Suprapubic skin (tissue), 4 donors: ENCODE measurements at regions not wholly inside any gene's neighbourhood (a gene's known extent, or its start where the extent isn't known, plus 50 kb on each side); places are given as distances from the start of the nearest gene placed in this dataset.
"Not testable (repeated sequence)": the region's sequence is repeated elsewhere in the genome, so short reads cannot be mapped to it uniquely, and the experiment has no call there.

ENCODE experiments used
- DNase-seq, 2 donors: peaks; one replicate each; pipeline ENCODE4 v3.0.0-alpha.2; 2019; ENCODE audit warnings: low spot score in 2 of 2
- H3K27ac ChIP-seq: fragments of 200-600 bp; sonication (generic); one replicate; pipeline ENCODE4 v1.5.1; 2019
- H3K27me3 ChIP-seq: fragments of 200-600 bp; sonication (generic); one replicate; pipeline ENCODE4 v1.5.1; 2019
- H3K36me3 ChIP-seq: fragments of 200-600 bp; sonication (generic); one replicate; pipeline ENCODE4 v1.5.1; 2019
- H3K4me1 ChIP-seq: fragments of 200-600 bp; sonication (generic); one replicate; pipeline ENCODE4 v1.5.1; 2019
- H3K4me3 ChIP-seq: fragments of 200-600 bp; sonication (generic); one replicate; pipeline ENCODE4 v1.5.1; 2019; ENCODE audit warnings: mild to moderate bottlenecking
- H3K9me3 ChIP-seq: fragments of 200-600 bp; sonication (generic); one replicate; pipeline ENCODE4 v1.5.1; 2019
- EP300 ChIP-seq: sonication (generic); formaldehyde crosslinking; IDR thresholded peaks from one replicate; pipeline ENCODE4 v1.6.1; 2017; ENCODE audit warnings: antibody characterized with exemption
- POLR2A ChIP-seq, 2 donors: fragments of 450-650 bp; IDR thresholded peaks; one replicate each; pipeline ENCODE4 v1.6.1; 2017; ENCODE audit warnings: antibody characterized with exemption in 2 of 2, mild to moderate bottlenecking in 2 of 2, moderate library complexity in 2 of 2
- POLR2AphosphoS5 ChIP-seq, 3 donors: sonication (generic); formaldehyde crosslinking; IDR thresholded peaks; one replicate each; pipeline ENCODE4 v1.6.1; 2017; ENCODE audit warnings: antibody characterized with exemption in 3 of 3
- WGBS: methylation state at CpG from one replicate; pipeline ENCODE4 v1.1.5; 2018; 5-methylcytosine and 5-hydroxymethylcytosine counted together
- TF ChIP-seq, protein P1 (sequence below), 2 donors: fragments of 200-600 bp in 1 of 2; fragments of 450-650 bp in 1 of 2; sonication (generic) in 1 of 2; IDR thresholded peaks; one replicate each; pipeline ENCODE4 v1.5.1; 2016 to 2019; ENCODE audit warnings: antibody characterized with exemption in 2 of 2, mild to moderate bottlenecking in 1 of 2, moderate library complexity in 1 of 2

DNA sequence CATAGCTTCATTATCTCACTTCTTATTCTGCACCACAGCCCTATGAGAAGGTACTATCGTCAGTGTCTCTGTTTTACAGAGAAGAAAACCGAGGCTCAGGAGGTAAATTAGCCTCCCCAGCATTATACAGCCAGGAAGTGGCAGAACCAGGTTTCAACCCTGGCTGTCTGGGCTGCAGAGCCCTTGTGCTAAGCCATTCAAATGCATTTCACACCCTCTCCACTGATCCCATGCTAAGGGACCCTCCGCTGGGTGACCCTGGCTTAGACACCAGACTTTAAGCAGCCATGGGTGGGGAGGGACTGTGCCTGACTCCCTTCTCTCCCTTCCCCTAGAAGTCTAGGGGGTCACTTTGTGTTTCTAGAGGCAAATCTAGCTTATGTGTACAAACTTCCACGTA is 87.5 kb downstream of the RRAGC start:
- no peak for DNase-seq
- 65% methylated on average over 4 of the region's 4 CpGs for WGBS
- Histone ChIP-seq H3K4me3 (no peak overlapping the region), H3K36me3 (no peaks in the 10 kb centered on the region), H3K27ac (no peak overlapping the region), H3K9me3 (no peaks in the 10 kb centered on the region), H3K4me1 (no peaks in the 10 kb centered on the region), H3K27me3 (peaks cover 13% of the 10 kb centered on the region)
- TF ChIP-seq, protein P1, sequence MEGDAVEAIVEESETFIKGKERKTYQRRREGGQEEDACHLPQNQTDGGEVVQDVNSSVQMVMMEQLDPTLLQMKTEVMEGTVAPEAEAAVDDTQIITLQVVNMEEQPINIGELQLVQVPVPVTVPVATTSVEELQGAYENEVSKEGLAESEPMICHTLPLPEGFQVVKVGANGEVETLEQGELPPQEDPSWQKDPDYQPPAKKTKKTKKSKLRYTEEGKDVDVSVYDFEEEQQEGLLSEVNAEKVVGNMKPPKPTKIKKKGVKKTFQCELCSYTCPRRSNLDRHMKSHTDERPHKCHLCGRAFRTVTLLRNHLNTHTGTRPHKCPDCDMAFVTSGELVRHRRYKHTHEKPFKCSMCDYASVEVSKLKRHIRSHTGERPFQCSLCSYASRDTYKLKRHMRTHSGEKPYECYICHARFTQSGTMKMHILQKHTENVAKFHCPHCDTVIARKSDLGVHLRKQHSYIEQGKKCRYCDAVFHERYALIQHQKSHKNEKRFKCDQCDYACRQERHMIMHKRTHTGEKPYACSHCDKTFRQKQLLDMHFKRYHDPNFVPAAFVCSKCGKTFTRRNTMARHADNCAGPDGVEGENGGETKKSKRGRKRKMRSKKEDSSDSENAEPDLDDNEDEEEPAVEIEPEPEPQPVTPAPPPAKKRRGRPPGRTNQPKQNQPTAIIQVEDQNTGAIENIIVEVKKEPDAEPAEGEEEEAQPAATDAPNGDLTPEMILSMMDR (IDR thresholded peaks at IDR 0.05) = no peak
- TF ChIP-seq EP300 = no peak
- TF ChIP-seq POLR2A (IDR thresholded peaks at IDR 0.05) = no peak
- TF ChIP-seq POLR2AphosphoS5 (IDR thresholded peaks at IDR 0.05) = no peak

DNA sequence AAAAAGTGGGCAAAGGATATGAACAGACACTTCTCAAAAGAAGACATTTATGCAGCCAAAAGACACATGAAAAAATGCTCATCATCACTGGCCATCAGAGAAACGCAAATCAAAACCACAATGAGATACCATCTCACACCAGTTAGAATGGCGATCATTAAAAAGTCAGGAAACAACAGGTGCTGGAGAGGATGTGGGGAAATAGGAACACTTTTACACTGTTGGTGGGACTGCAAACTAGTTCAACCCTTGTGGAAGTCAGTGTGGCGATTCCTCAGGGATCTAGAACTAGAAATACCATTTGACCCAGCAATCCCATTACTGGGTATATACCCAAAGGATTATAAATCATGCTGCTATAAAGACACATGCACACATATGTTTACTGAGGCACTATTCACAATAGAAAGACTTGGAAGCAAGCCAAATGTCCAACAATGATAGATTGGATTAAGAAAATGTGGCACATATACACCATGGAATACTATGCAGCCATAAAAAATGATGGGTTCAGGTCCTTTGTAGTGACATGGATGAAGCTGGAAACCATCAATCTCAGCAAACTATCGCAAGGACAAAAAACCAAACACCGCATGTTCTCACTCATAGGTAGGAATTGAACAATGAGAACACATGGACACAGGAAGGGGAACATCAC is 88.9 kb downstream of the RRAGC start:
- not testable (repeated sequence) for DNase-seq
- WGBS = 94% methylated on average over 3 of the region's 5 CpGs

DNA sequence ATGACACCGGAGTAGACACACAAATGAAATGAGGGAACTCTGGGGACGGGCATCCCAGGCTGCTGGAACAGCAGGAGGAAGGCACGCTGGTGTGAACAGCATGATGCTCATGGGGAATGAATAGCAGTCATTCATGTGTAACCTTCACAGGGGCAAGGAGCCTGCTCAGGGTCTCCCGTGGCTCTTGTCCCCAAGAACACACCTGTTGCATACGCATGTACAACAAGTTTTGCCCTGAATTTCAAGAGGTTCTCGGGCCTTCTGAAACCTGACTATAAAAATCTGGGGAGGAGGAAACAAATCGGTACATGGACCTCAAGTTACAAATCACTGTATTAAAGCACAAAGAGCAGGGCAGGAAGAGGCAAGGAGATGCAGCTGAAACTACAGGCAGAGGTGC is 93.4 kb downstream of the RRAGC start:
- Histone ChIP-seq H3K27me3 (peaks cover 9% of the 10 kb centered on the region), H3K36me3 (no peaks in the 10 kb centered on the region), H3K27ac (no peak overlapping the region), H3K9me3 (no peaks in the 10 kb centered on the region), H3K4me1 (no peaks in the 10 kb centered on the region), H3K4me3 (no peak overlapping the region)
- no peak for TF ChIP-seq EP300
- no peak for TF ChIP-seq POLR2AphosphoS5 (IDR thresholded peaks at IDR 0.05)
- TF ChIP-seq, protein P1 (IDR thresholded peaks at IDR 0.05) = no peak
- no peak for TF ChIP-seq POLR2A (IDR thresholded peaks at IDR 0.05)
- DNase-seq = no peak
- 93% methylated on average over 7 of the region's 7 CpGs for WGBS

More for the DNA sequence above, 88.9 kb downstream of the RRAGC start:
- H3K4me1 ChIP-seq, H3K4me3 ChIP-seq, H3K27ac ChIP-seq, H3K27me3 ChIP-seq, H3K36me3 ChIP-seq, H3K9me3 ChIP-seq: not testable (repeated sequence)

DNA sequence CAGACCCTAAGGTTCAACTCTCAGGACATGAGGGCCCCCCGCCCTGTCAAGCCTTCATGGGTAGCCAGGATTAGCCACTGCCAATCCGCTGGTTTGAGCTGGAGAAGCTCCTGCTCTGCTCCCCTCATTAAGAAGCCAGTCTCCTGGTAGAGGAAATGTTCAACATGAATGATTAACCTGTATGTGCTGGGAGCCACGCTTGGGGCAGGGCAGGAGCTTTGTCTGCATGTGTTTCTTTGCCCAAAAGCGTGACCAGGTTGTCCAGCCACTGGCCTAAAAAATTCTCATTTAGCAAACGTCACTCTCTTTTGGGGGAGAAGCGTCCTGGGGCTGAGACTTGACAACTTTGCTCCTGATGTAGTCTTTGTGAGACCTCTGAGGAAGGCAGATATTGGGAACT is 96.5 kb downstream of the RRAGC start:
- DNase-seq = no peak
- TF ChIP-seq, protein P1 (IDR thresholded peaks at IDR 0.05) = no peak
- no peak for TF ChIP-seq POLR2A (IDR thresholded peaks at IDR 0.05)
- no peak for TF ChIP-seq EP300
- no peak for TF ChIP-seq POLR2AphosphoS5 (IDR thresholded peaks at IDR 0.05)
- Histone ChIP-seq H3K4me3 (no peak overlapping the region), H3K4me1 (no peaks in the 10 kb centered on the region), H3K9me3 (no peaks in the 10 kb centered on the region), H3K27ac (no peak overlapping the region), H3K27me3 (peaks cover 9% of the 10 kb centered on the region), H3K36me3 (no peaks in the 10 kb centered on the region)
- WGBS = 94% methylated on average over 4 of the region's 6 CpGs

DNA sequence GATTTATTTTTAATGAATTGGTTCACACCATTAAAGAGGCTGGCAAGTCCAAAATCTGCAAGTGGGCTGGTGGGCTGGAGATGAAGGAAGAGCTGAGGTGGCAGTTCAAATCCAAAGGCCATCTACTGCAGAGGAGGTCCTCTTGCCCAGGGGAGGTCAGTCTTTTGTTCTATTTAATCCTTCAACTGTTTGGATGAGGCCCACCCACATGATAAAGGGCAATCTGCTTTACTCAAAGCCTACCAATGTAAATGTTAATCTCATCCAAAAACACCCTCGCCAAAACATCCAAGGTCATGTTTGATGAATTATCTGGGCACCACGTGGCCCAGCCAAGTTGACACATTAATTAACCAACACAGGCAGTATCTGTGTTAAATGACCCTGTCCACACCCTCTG is 99.0 kb downstream of the RRAGC start:
- Histone ChIP-seq H3K36me3 (no peaks in the 10 kb centered on the region), H3K9me3 (no peaks in the 10 kb centered on the region)
- WGBS = 81% methylated on average over 2 of the region's 2 CpGs

More for the DNA sequence above, 99.0 kb downstream of the RRAGC start:
- no peak for DNase-seq
- TF ChIP-seq EP300 (no peak), POLR2AphosphoS5 (IDR thresholded peaks at IDR 0.05) (no peak), POLR2A (IDR thresholded peaks at IDR 0.05) (no peak)
- TF ChIP-seq, protein P1 (IDR thresholded peaks at IDR 0.05) = no peak
- H3K4me3 ChIP-seq = no peak overlapping the region
- H3K4me1 ChIP-seq = no peaks in the 10 kb centered on the region
- H3K27ac ChIP-seq = no peak overlapping the region
- peaks cover 9% of the 10 kb centered on the region for H3K27me3 ChIP-seq
